22Rv1 (cell line): ENCODE measurements at regions not wholly inside any gene's neighbourhood (a gene's known extent, or its start where the extent isn't known, plus 50 kb on each side); places are given as distances from the start of the nearest gene placed in this dataset.

Source experiments
- H3K27ac ChIP-seq: fragments of 450-650 bp; 2 replicates; pipeline ENCODE4 v1.5.1; 2017
- ZFX ChIP-seq: fragments of 450-650 bp; IDR thresholded peaks from 2 replicates; pipeline ENCODE4 v1.6.1; 2017; ENCODE audit warnings: antibody characterized with exemption, borderline replicate concordance
- TF ChIP-seq, protein P1 (sequence below): fragments of 450-650 bp; IDR thresholded peaks from 2 replicates; pipeline ENCODE4 v1.5.1; 2017; ENCODE audit warnings: mild to moderate bottlenecking

GRCh38 chr3:28124882-28125281 is 116.5 kb upstream of the CMC1 start:
- TF ChIP-seq, protein P1, sequence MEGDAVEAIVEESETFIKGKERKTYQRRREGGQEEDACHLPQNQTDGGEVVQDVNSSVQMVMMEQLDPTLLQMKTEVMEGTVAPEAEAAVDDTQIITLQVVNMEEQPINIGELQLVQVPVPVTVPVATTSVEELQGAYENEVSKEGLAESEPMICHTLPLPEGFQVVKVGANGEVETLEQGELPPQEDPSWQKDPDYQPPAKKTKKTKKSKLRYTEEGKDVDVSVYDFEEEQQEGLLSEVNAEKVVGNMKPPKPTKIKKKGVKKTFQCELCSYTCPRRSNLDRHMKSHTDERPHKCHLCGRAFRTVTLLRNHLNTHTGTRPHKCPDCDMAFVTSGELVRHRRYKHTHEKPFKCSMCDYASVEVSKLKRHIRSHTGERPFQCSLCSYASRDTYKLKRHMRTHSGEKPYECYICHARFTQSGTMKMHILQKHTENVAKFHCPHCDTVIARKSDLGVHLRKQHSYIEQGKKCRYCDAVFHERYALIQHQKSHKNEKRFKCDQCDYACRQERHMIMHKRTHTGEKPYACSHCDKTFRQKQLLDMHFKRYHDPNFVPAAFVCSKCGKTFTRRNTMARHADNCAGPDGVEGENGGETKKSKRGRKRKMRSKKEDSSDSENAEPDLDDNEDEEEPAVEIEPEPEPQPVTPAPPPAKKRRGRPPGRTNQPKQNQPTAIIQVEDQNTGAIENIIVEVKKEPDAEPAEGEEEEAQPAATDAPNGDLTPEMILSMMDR = no peak
- TF ChIP-seq ZFX = no peak
- no peak overlapping the region for H3K27ac ChIP-seq

GRCh38 chr3:28125342-28125741 is 116.1 kb upstream of the CMC1 start:
- TF ChIP-seq, protein P1 = no peak
- no peak for TF ChIP-seq ZFX

DNA sequence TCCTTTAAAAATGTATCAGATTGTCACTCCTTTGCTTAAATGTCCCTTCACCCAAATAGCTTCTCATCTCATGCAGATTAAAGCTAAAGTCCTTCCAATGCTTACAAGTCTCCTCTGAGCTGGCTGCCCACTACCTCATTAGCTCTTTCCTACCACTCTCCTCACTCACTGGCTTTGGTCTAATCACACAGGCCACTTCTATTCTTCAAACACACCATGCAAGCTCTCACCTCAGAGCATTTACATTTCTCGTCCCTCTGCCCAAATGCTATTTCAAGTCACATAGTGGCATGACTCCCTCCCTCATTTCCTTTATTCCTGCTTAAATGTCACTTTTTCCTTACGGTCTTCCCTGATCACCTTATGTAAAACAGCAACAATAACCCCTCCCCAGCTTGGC is 110.6 kb upstream of the CMC1 start:
- TF ChIP-seq, protein P1 = no peak
- TF ChIP-seq ZFX = no peak
- no peak overlapping the region for H3K27ac ChIP-seq

More at GRCh38 chr3:28125342-28125741, 116.1 kb upstream of the CMC1 start:
- H3K27ac ChIP-seq = no peak overlapping the region

DNA sequence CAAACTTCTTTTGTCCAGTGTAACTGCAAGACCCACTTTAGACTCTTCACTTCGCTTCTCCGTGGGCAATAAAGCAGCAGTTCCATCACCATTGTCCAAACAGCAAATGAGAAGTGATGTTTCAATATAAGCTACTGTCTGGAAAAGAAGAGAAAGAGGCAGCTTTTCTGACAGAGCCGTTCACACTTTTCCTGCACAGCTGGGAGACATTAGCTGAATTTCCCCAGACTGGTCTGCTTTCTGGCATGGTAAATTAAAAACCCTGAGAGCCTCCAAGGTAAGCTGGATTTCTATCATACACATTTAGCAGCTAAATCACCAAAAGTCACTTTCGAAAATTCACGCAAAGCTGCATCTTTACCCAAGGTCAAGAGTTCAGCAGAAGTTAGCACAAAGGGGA is 108.5 kb upstream of the CMC1 start:
- H3K27ac ChIP-seq = no peak overlapping the region
- no peak for TF ChIP-seq ZFX
- TF ChIP-seq, protein P1 = no peak

- TF ChIP-seq, protein P1 = no peak
- TF ChIP-seq ZFX = no peak
- H3K27ac ChIP-seq = no peak overlapping the region; the same call in 1 of the 2 replicates
Measured at GRCh38 chr3:28134198-28134597, 107.2 kb upstream of the CMC1 start.

DNA sequence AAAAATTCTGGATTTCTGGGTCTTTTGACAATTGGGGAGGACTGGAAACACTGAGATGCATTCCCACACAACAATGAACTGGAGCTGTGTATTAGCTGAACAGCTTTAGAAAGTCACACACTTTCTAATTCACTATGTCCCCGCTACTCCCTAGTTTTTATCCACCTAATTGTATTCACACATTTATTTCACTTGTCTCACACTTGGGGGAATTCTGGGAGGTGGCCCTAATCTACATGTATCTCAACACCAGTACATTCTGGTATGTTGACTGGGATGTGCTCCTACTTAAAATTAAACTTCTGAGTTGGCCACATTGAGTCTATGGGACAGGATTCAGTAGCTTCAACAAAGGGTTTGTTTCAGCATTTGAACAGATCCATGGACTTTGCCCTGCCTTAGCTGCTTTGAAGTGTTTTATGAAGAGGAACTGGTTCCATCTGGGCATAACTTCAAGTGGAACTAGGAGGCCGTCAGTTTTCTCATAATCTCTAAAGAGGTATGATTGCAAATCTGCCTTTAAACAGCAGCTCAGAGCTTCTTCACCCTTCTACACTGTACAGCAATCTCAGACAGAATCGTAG is 106.5 kb upstream of the CMC1 start:
- TF ChIP-seq, protein P1 = no peak
- no peak for TF ChIP-seq ZFX
- H3K27ac ChIP-seq = no peak overlapping the region; the same call in 1 of the 2 replicates

DNA sequence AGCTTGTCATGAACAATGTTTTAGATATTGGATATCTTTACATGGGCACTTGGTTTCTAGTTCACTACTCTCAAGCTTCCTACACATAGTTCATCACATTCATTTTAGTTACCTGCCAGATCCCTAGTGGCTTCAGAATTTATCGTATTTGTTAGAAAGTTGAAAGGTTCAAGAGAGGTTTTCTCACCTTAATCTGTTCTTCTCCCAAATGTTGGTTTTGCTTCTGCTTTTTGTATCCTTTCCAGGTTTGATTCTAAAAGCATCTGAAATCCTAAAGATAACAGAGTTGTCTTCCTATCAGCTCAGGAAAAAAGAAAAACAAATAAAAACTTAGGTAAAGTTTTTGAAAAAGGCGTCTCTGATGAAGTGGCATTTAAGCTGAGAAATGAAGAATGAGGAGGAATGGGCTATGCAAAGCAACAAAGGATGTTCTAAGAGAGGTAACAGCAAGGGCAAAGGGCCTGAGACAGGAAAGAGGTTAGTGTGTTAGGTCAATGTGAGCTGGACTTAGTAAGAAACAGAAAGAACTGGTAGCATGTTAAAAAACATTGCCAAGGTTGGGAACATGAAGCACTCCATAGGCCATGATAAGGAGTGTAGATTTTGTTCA is 104.7 kb upstream of the CMC1 start:
- TF ChIP-seq, protein P1 = no peak
- TF ChIP-seq ZFX = no peak

More for the DNA sequence above, 104.7 kb upstream of the CMC1 start:
- no peak overlapping the region for H3K27ac ChIP-seq
